Endothelial cell of umbilical vein (primary cell): ENCODE measurements at regions not wholly inside any gene's neighbourhood (a gene's known extent, or its start where the extent isn't known, plus 50 kb on each side); places are given as distances from the start of the nearest gene placed in this dataset.

Source experiments
- BruUV-seq: library from RNA; stranded (reverse); fragments of 400-500 nt; replicated peaks from 2 replicates; lab custom pipeline; 2021; lab: Mats Ljungman, UMichigan
- CTCF ChIA-PET: fragments of 300-600, 350-600 bp; sonication (Branson Sonifier 250); formaldehyde crosslinking; loops from one replicate; lab custom pipeline; 2021; ENCODE audit warnings: antibody characterized with exemption, inconsistent platforms; lab: Charles Lee
- POLR2A ChIA-PET: fragments of 300-600, 350-600 bp; sonication (Branson Sonifier 250); formaldehyde crosslinking; loops from one replicate; lab custom pipeline; 2021; ENCODE audit warnings: antibody characterized with exemption, inconsistent platforms; lab: Charles Lee
- DNase-seq: peaks from one replicate; pipeline ENCODE4 v3.0.0-alpha.2; 2011; ENCODE audit warnings: low read depth, low spot score
- FAIRE-seq: peaks from 2 replicates; lab custom pipeline; 2011; peaks lifted over from hg19 to GRCh38; lab: Jason Lieb, UNC
- H2AFZ ChIP-seq: 2 replicates; pipeline ENCODE4 v1.6.0; 2012; ENCODE audit warnings: low read depth, low read length, control low read depth, inconsistent platforms
- H3K27ac ChIP-seq: 2 replicates; pipeline ENCODE4 v1.5.1; 2011; ENCODE audit warnings: low read depth, mild to moderate bottlenecking, control low read depth, low read length, moderate library complexity; ENCODE audit not compliant: insufficient read depth
- H3K27me3 ChIP-seq, 2 experiments: 2 replicates each; pipeline versions ENCODE4 v1.6.0 to v1.6.1; 2011; ENCODE audit warnings: low read length in 2 of 2, mixed read lengths in 1 of 2; ENCODE audit not compliant: control insufficient read depth in 2 of 2, insufficient read depth in 2 of 2
- H3K36me3 ChIP-seq, 2 experiments: 2 replicates in 1 of 2; 3 replicates in 1 of 2; pipeline ENCODE4 v1.5.1; 2011; ENCODE audit warnings: low read length in 2 of 2, mild to moderate bottlenecking in 1 of 2, moderate library complexity in 1 of 2; ENCODE audit not compliant: control insufficient read depth in 2 of 2, insufficient read depth in 2 of 2; ENCODE audit errors: extremely low read depth in 1 of 2
- H3K4me1 ChIP-seq: 3 replicates; pipeline ENCODE4 v1.5.1; 2011; ENCODE audit warnings: mild to moderate bottlenecking, low read length; ENCODE audit not compliant: control insufficient read depth, insufficient read depth; ENCODE audit errors: extremely low read depth
- H3K4me2 ChIP-seq: 2 replicates; pipeline ENCODE4 v1.6.1; 2011; ENCODE audit warnings: low read length, control low read depth, mixed read lengths; ENCODE audit not compliant: insufficient read depth
- H3K4me3 ChIP-seq, 3 experiments: fragments of 200-600 bp in 1 of 3; sonication (generic), shearing (Covaris generic) in 1 of 3; replicated peaks in 1 of 3; 2 replicates each; pipeline ENCODE4 v1.5.1; 2011 to 2016; ENCODE audit warnings: control low read depth in 3 of 3, low read length in 3 of 3, mild to moderate bottlenecking in 2 of 3, inconsistent platforms in 1 of 3, low read depth in 1 of 3, moderate library complexity in 1 of 3; ENCODE audit not compliant: insufficient read depth in 1 of 3
- H3K79me2 ChIP-seq: 2 replicates; pipeline ENCODE4 v1.6.0; 2012; ENCODE audit warnings: low read length, inconsistent platforms; ENCODE audit not compliant: control insufficient read depth, insufficient read depth
- H3K9ac ChIP-seq: replicated peaks from 2 replicates; pipeline ENCODE3; 2011; ENCODE audit warnings: low read length, control low read depth; ENCODE audit not compliant: insufficient read depth; ENCODE audit errors: extremely low read depth
- H3K9me1 ChIP-seq: replicated peaks from 3 replicates; pipeline ENCODE4 v1.6.0; 2011; ENCODE audit warnings: mild to moderate bottlenecking, low read length; ENCODE audit not compliant: control insufficient read depth, insufficient read depth; ENCODE audit errors: extremely low read depth
- H3K9me3 ChIP-seq: replicated peaks from 2 replicates; pipeline ENCODE4 v1.5.1; 2012; ENCODE audit warnings: low read length, inconsistent platforms; ENCODE audit not compliant: control insufficient read depth, insufficient read depth
- H4K20me1 ChIP-seq: replicated peaks from 2 replicates; pipeline ENCODE3; 2011; ENCODE audit warnings: mild to moderate bottlenecking, low read length; ENCODE audit not compliant: control insufficient read depth, insufficient read depth; ENCODE audit errors: extremely low read depth
- EZH2 ChIP-seq: IDR thresholded peaks from 2 replicates; pipeline ENCODE4 v1.6.1; 2012; ENCODE audit warnings: borderline replicate concordance, low read depth, mild to moderate bottlenecking, moderate library complexity, low read length, inconsistent platforms; ENCODE audit not compliant: severe bottlenecking
- FOS ChIP-seq: IDR thresholded peaks from 2 replicates; pipeline ENCODE4 v1.6.1; 2011; ENCODE audit warnings: mild to moderate bottlenecking, low read length, moderate library complexity, borderline replicate concordance; ENCODE audit not compliant: insufficient read depth
- GATA2 ChIP-seq: IDR thresholded peaks from 2 replicates; pipeline ENCODE4 v1.7.0; 2011; ENCODE audit warnings: low read depth, mild to moderate bottlenecking, moderate library complexity, mixed read lengths, low read length; ENCODE audit not compliant: insufficient read length, insufficient read depth
- JUN ChIP-seq: IDR thresholded peaks from 2 replicates; pipeline ENCODE4 v1.6.1; 2011; ENCODE audit warnings: borderline replicate concordance, low read depth; ENCODE audit not compliant: insufficient read length, insufficient read depth
- MYC ChIP-seq: IDR thresholded peaks from one replicate; pipeline ENCODE4 v1.6.1; 2011; ENCODE audit warnings: mild to moderate bottlenecking, low read depth, low read length
- POLR2A ChIP-seq: IDR thresholded peaks from 2 replicates; pipeline ENCODE4 v1.6.1; 2012; ENCODE audit warnings: low read depth, mild to moderate bottlenecking, control low read depth, low read length
- POLR2AphosphoS5 ChIP-seq: IDR thresholded peaks from 2 replicates; pipeline ENCODE4 v1.6.1; 2012; ENCODE audit warnings: low read depth, mild to moderate bottlenecking, control low read depth, low read length, moderate library complexity; ENCODE audit not compliant: insufficient read depth
- dilution Hi-C: fragments of 300-500 bp; cut with MboI; formaldehyde crosslinking; loops from one replicate; pipeline ENCODE4 v1.15.0; 2019; ENCODE audit warnings: low sequenced_read_pairs; ENCODE audit not compliant: extremely low pct_ligation_motif_present
- intact Hi-C: fragments of 100-400 bp; cut with micrococcal nuclease; formaldehyde crosslinking; loops from one replicate; pipeline ENCODE4 v1.10.0; 2022
- TF ChIP-seq, protein P1 (sequence below): IDR thresholded peaks from 2 replicates; pipeline ENCODE4 v1.6.1; 2011; ENCODE audit not compliant: insufficient read depth, insufficient read length
- TF ChIP-seq, protein P2 (sequence below), 2 donors: IDR thresholded peaks; 1 replicate in 1 of 2; 2 replicates in 1 of 2; pipeline ENCODE4 v1.5.1; 2011; ENCODE audit warnings: low read length in 2 of 2, mild to moderate bottlenecking in 2 of 2, moderate library complexity in 2 of 2, control low read depth in 1 of 2, inconsistent platforms in 1 of 2, low read depth in 1 of 2; ENCODE audit not compliant: insufficient read depth in 1 of 2; ENCODE audit errors: extremely low read depth in 1 of 2

DNA sequence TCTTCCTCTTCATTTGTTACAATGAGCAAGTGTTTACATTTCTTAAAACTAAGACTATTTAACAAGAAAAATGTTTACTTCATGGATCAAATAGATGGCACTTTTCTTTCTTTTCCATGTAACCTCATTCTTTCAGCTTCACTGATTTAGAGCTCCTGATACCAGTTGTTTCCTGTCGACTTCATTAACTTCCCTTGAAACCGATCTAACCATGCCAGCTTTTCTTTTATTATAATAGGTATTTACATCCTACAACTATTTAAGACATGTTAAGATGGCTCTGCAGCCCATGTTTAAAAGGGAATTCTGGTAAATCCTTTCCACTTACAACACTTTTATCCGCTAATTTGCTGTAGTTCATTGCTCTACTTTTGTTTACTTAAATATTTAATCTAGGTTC is 107.3 kb upstream of the DCN start:
- BruUV-seq: no TSS peak
- no peak overlapping the region for H3K27ac ChIP-seq

More for the DNA sequence above, 107.3 kb upstream of the DCN start:
- Histone ChIP-seq H3K4me1 (no peaks in the 10 kb centered on the region), H3K9ac (no peak overlapping the region), H3K36me3 (no peaks in the 10 kb centered on the region), H3K79me2 (no peaks in the 10 kb centered on the region), H3K4me3 (no peak overlapping the region), H3K4me2 (no peak overlapping the region), H3K27me3 (no peaks in the 10 kb centered on the region), H3K9me3 (no peaks in the 10 kb centered on the region), H2AFZ (no peak overlapping the region), H3K9me1 (no peaks in the 10 kb centered on the region), H4K20me1 (no peaks in the 10 kb centered on the region)
- intact Hi-C loops: no loop called here
- dilution Hi-C loops: no loop called here
- TF ChIP-seq POLR2AphosphoS5 (no peak), MYC (no peak), JUN (no peak), EZH2 (no peak), POLR2A (no peak), GATA2 (no peak), FOS (no peak)
- TF ChIP-seq, protein P1, sequence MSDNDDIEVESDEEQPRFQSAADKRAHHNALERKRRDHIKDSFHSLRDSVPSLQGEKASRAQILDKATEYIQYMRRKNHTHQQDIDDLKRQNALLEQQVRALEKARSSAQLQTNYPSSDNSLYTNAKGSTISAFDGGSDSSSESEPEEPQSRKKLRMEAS: no peak
- TF ChIP-seq, protein P2, sequence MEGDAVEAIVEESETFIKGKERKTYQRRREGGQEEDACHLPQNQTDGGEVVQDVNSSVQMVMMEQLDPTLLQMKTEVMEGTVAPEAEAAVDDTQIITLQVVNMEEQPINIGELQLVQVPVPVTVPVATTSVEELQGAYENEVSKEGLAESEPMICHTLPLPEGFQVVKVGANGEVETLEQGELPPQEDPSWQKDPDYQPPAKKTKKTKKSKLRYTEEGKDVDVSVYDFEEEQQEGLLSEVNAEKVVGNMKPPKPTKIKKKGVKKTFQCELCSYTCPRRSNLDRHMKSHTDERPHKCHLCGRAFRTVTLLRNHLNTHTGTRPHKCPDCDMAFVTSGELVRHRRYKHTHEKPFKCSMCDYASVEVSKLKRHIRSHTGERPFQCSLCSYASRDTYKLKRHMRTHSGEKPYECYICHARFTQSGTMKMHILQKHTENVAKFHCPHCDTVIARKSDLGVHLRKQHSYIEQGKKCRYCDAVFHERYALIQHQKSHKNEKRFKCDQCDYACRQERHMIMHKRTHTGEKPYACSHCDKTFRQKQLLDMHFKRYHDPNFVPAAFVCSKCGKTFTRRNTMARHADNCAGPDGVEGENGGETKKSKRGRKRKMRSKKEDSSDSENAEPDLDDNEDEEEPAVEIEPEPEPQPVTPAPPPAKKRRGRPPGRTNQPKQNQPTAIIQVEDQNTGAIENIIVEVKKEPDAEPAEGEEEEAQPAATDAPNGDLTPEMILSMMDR (IDR thresholded peaks at IDR 0.05; ENCODE audit: extremely low read depth in 1 of 2, insufficient read depth in 1 of 2, low read depth in 1 of 2, low read length in 2 of 2): no peak
- POLR2A ChIA-PET: no interaction called here
- CTCF ChIA-PET: interaction anchor here (1.0 to 1.4 kb wide), 4 partner anchors 9 to 37 kb away, joined by 3 to 9 read pairs (median 3); no protein-coding TSS in a partner anchor
- DNase-seq: peak; percentile 36
- FAIRE-seq: no peak
